IPS DF 6.9 (cell line): ENCODE measurements at regions not wholly inside any gene's neighbourhood (a gene's known extent, or its start where the extent isn't known, plus 50 kb on each side); places are given as distances from the start of the nearest gene placed in this dataset.

Experiments used
- DNase-seq: peaks from one replicate; pipeline ENCODE4 v3.0.0-alpha.2; 2013; ENCODE audit warnings: low read depth, low spot score
- H3K27ac ChIP-seq: one replicate; pipeline ENCODE4 v1.5.1; 2013; ENCODE audit warnings: low read length, control low read depth
- H3K27me3 ChIP-seq: 2 replicates; pipeline ENCODE4 v1.6.1; 2013; ENCODE audit warnings: mild to moderate bottlenecking, low read length; ENCODE audit not compliant: control insufficient read depth, insufficient read depth
- H3K36me3 ChIP-seq: 2 replicates; pipeline ENCODE4 v1.6.1; 2013; ENCODE audit warnings: low read length; ENCODE audit not compliant: control insufficient read depth, insufficient read depth
- H3K4me1 ChIP-seq: 2 replicates; pipeline ENCODE4 v1.6.1; 2013; ENCODE audit warnings: low read length; ENCODE audit not compliant: control insufficient read depth, insufficient read depth
- H3K4me3 ChIP-seq: 2 replicates; pipeline ENCODE4 v1.5.1; 2013; ENCODE audit warnings: mild to moderate bottlenecking, low read length
- H3K9me3 ChIP-seq: 2 replicates; pipeline ENCODE4 v1.6.1; 2013; ENCODE audit warnings: low read length, inconsistent platforms; ENCODE audit not compliant: control insufficient read depth, insufficient read depth
- WGBS: extraction: QIAGEN DNeasy Blood & Tissue Kit; methylation state at CpG from one replicate; pipeline ENCODE4 v1.1.7; 2013; ENCODE audit warnings: mixed read lengths, missing lambda C conversion rate; ENCODE audit not compliant: insufficient read length, insufficient coverage; 5-methylcytosine and 5-hydroxymethylcytosine counted together

GRCh38 chr1:42035830-42036604, 117.2 kb upstream of the GUCA2B start:
- H3K4me1 ChIP-seq = no peaks in the 10 kb centered on the region
- no peak overlapping the region for H3K27ac ChIP-seq
- peak; percentile 77 for DNase-seq
- peak overlapping the region; percentile 81 for H3K4me3 ChIP-seq
- H3K36me3 ChIP-seq = no peaks in the 10 kb centered on the region
- H3K9me3 ChIP-seq = no peaks in the 10 kb centered on the region
- H3K27me3 ChIP-seq = peaks cover 4% of the 10 kb centered on the region
- WGBS = no CpG with 5 or more reads among the region's 60 CpGs

DNA sequence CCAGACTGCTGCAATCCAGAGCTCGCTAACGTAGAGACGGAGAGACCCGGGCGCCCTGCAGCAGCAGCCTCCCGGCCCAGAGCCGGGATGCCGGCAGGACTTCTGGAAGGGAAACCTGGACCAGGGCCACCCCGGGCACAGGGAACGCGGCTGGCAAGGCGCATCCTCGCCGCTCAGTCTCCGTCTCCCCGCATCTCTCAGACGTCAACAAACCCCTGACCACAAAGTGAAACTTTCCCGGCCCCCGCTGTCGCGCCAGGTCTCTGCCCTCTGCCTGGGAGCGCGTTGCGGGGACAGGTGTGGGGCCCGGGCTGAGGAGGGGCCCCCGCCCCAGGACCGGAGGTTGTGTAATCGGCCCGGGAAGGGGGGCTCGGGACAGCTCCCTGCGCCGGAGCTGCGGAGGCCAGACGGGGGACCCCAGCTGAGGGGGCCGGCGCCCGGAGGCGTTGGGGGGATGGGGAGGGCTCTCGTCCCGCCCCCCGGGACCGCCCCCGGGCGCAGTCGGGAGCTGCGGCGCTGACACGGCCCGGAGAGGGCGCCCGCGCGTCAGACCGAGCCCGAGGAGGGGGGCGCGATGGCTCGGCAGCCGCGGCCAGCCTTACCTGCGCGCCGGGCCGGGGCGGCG, 116.6 kb upstream of the HIVEP3 start:
- H3K9me3 ChIP-seq = no peaks in the 10 kb centered on the region
- H3K4me3 ChIP-seq = peak overlapping the region; percentile 70
- H3K36me3 ChIP-seq = no peaks in the 10 kb centered on the region
- H3K27me3 ChIP-seq = peaks cover 4% of the 10 kb centered on the region
- H3K4me1 ChIP-seq = no peaks in the 10 kb centered on the region
- no peak overlapping the region for H3K27ac ChIP-seq
- no peak for DNase-seq
- no CpG with 5 or more reads among the region's 66 CpGs for WGBS

- no CpG with 5 or more reads among the region's 6 CpGs for WGBS
- H3K9me3 ChIP-seq = no peaks in the 10 kb centered on the region
- H3K4me3 ChIP-seq = no peak overlapping the region
- no peak for DNase-seq
- H3K4me1 ChIP-seq = no peaks in the 10 kb centered on the region
- no peaks in the 10 kb centered on the region for H3K36me3 ChIP-seq
- H3K27me3 ChIP-seq = peaks cover 4% of the 10 kb centered on the region
- no peak overlapping the region for H3K27ac ChIP-seq
Measured at GRCh38 chr1:42034426-42034825, 115.7 kb upstream of the HIVEP3 start.

- Histone ChIP-seq H3K27ac (no peak overlapping the region), H3K9me3 (no peaks in the 10 kb centered on the region), H3K36me3 (no peaks in the 10 kb centered on the region), H3K4me1 (no peaks in the 10 kb centered on the region), H3K27me3 (peaks cover 4% of the 10 kb centered on the region), H3K4me3 (no peak overlapping the region)
- no peak for DNase-seq
- WGBS = no CpG with 5 or more reads among the region's 1 CpG
Measured at GRCh38 chr1:42033629-42034028, 114.9 kb upstream of the HIVEP3 start.

- Histone ChIP-seq H3K4me1 (no peaks in the 10 kb centered on the region), H3K4me3 (no peak overlapping the region), H3K27ac (no peak overlapping the region), H3K36me3 (no peaks in the 10 kb centered on the region), H3K9me3 (no peaks in the 10 kb centered on the region), H3K27me3 (no peaks in the 10 kb centered on the region)
- WGBS = no CpG with 5 or more reads among the region's 3 CpGs
- no peak for DNase-seq
Measured at GRCh38 chr1:42017730-42018129, 99.0 kb upstream of the HIVEP3 start.

DNA sequence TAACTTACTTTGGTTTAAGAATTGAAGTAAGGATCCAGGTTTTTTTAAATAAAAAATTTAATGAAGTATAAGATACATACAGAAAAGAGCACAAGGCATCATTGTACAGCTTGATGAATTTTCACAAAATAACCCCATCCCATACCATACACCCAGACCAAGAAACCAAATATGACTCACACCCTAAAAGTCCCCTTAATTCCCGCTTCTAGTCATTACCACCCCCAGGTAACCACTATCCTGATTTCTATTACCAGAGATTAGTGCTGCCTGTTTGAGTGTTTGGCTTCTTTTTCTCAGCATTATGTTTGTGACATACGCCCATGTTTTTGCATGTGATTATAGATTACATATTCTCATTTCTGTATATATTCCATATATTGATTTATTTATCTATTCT, 98.5 kb upstream of the HIVEP3 start:
- no peaks in the 10 kb centered on the region for H3K9me3 ChIP-seq
- H3K4me1 ChIP-seq = no peaks in the 10 kb centered on the region
- H3K27me3 ChIP-seq = no peaks in the 10 kb centered on the region
- H3K36me3 ChIP-seq = no peaks in the 10 kb centered on the region
- H3K27ac ChIP-seq = no peak overlapping the region
- no CpG with 5 or more reads among the region's 2 CpGs for WGBS
- H3K4me3 ChIP-seq = no peak overlapping the region
- DNase-seq = no peak

DNA sequence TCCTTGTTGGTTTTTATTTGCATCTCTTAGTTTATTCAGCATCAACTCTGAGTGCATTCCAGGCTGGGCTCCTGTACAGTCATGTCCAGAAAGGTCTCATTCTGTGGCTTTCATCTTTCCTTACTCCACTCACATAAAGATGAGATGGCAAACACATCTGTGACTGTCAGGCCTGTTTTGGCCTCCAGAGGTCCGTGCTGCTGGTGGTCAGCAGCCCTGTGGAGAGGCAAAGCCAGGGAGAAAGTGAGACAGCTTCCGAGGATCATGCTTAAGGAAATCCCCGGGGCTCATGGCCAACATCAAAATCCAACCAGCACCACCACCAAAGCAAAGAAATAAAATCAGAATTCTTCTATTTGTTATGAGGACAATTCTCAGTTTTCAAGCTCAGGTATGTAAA, 96.1 kb upstream of the HIVEP3 start:
- Histone ChIP-seq H3K9me3 (no peaks in the 10 kb centered on the region), H3K27me3 (no peaks in the 10 kb centered on the region), H3K27ac (no peak overlapping the region), H3K4me1 (no peaks in the 10 kb centered on the region), H3K4me3 (no peak overlapping the region), H3K36me3 (no peaks in the 10 kb centered on the region)
- no CpG with 5 or more reads among the region's 3 CpGs for whole genome bisulfite sequencing
- DNase-seq = no peak

- no peaks in the 10 kb centered on the region for H3K4me1 ChIP-seq
- no peak overlapping the region for H3K27ac ChIP-seq
- no peak overlapping the region for H3K4me3 ChIP-seq
- no peaks in the 10 kb centered on the region for H3K36me3 ChIP-seq
- no CpG with 5 or more reads among the region's 7 CpGs for WGBS
- no peak for DNase-seq
- H3K9me3 ChIP-seq = no peaks in the 10 kb centered on the region
- H3K27me3 ChIP-seq = no peaks in the 10 kb centered on the region
Measured at GRCh38 chr1:42013881-42014470, 95.3 kb upstream of the HIVEP3 start.

DNA sequence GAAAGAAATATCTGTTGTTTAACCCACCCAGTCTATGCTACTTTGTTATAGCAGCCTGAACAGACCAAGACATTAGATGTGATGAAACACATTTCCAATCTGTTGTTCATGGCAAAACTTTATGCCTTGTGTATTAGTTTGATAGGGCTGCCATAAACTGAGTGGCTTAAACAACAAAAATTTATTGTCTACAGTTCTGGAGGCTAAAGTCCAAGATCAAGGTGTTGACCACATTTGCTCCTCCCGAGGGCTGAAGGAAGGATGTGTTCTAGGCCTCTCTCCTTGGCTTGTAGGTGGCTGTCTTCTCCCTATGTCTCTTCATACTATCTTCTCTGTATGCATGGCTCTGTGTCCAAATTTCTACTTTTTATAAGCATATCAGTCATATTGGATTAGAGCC, 94.1 kb upstream of the HIVEP3 start:
- no peaks in the 10 kb centered on the region for H3K9me3 ChIP-seq
- DNase-seq = no peak
- H3K36me3 ChIP-seq = no peaks in the 10 kb centered on the region
- H3K27ac ChIP-seq = no peak overlapping the region
- WGBS = no CpG with 5 or more reads among the region's 1 CpG
- no peaks in the 10 kb centered on the region for H3K27me3 ChIP-seq
- H3K4me3 ChIP-seq = no peak overlapping the region
- no peaks in the 10 kb centered on the region for H3K4me1 ChIP-seq

- Histone ChIP-seq H3K27me3 (no peaks in the 10 kb centered on the region), H3K36me3 (no peaks in the 10 kb centered on the region), H3K27ac (no peak overlapping the region), H3K9me3 (no peaks in the 10 kb centered on the region), H3K4me3 (no peak overlapping the region), H3K4me1 (no peaks in the 10 kb centered on the region)
- DNase-seq = no peak
Measured at GRCh38 chr1:42010381-42010780, 91.7 kb upstream of the HIVEP3 start.
